Neutrophil (primary cell): ENCODE measurements at regions not wholly inside any gene's neighbourhood (a gene's known extent, or its start where the extent isn't known, plus 50 kb on each side); places are given as distances from the start of the nearest gene placed in this dataset.

Experiments used
- H3K27ac ChIP-seq: fragments of 200-600 bp; sonication (generic); 2 replicates; pipeline ENCODE4 v1.5.1; 2016; ENCODE audit warnings: mild to moderate bottlenecking, moderate library complexity
- H3K27me3 ChIP-seq: fragments of 200-600 bp; sonication (generic); 2 replicates; pipeline ENCODE4 v1.6.0; 2016; ENCODE audit warnings: mild to moderate bottlenecking
- H3K36me3 ChIP-seq: fragments of 200-600 bp; sonication (generic); 2 replicates; pipeline ENCODE4 v1.5.1; 2017
- H3K4me1 ChIP-seq, 2 experiments: fragments of 200-600 bp in 1 of 2; sonication (generic) in 1 of 2; 1 replicate in 1 of 2; 2 replicates in 1 of 2; pipeline versions ENCODE4 v1.5.1 to v1.6.1; 2013 to 2016; ENCODE audit warnings: low read depth in 1 of 2, low read length in 1 of 2, mild to moderate bottlenecking in 1 of 2, moderate library complexity in 1 of 2; ENCODE audit not compliant: control insufficient read depth in 1 of 2, insufficient read depth in 1 of 2
- H3K4me3 ChIP-seq, 2 experiments: fragments of 200-600 bp in 1 of 2; sonication (generic) in 1 of 2; 1 replicate in 1 of 2; 2 replicates in 1 of 2; pipeline ENCODE4 v1.5.1; 2013 to 2016; ENCODE audit warnings: low read depth in 1 of 2, low read length in 1 of 2, mild to moderate bottlenecking in 1 of 2, moderate library complexity in 1 of 2
- H3K9me3 ChIP-seq: fragments of 200-600 bp; sonication (generic); 2 replicates; pipeline ENCODE4 v1.5.1; 2016
- TF ChIP-seq, protein P1 (sequence below): fragments of 200-600 bp; sonication (generic); IDR thresholded peaks from 2 replicates; pipeline ENCODE4 v1.5.1; 2016; ENCODE audit warnings: antibody characterized with exemption

DNA sequence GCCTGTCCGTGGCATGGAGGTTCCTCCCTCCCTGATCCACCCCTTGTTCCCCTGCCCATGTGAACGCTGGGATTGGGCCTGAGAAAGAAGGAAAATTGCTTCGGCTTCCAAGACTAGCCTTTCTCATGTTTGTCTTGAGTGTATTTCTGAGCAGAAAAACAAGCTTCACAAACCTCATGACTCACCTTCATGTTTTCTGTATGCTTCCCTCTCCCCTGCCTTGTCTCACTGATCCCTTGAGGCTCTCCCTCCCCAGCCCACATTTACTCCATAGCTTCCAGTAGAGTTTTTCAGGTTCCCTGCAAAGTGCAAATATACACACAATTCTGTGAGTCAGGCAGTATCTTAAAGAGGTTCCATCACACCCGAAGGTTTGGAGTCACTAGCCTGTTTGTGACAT is 572.4 kb downstream of the UQCRFS1 start:
- Histone ChIP-seq H3K27me3 (no peaks in the 10 kb centered on the region), H3K4me3 (no peak overlapping the region), H3K9me3 (no peaks in the 10 kb centered on the region), H3K36me3 (no peaks in the 10 kb centered on the region), H3K27ac (no peak overlapping the region), H3K4me1 (no peaks in the 10 kb centered on the region)
- TF ChIP-seq, protein P1, sequence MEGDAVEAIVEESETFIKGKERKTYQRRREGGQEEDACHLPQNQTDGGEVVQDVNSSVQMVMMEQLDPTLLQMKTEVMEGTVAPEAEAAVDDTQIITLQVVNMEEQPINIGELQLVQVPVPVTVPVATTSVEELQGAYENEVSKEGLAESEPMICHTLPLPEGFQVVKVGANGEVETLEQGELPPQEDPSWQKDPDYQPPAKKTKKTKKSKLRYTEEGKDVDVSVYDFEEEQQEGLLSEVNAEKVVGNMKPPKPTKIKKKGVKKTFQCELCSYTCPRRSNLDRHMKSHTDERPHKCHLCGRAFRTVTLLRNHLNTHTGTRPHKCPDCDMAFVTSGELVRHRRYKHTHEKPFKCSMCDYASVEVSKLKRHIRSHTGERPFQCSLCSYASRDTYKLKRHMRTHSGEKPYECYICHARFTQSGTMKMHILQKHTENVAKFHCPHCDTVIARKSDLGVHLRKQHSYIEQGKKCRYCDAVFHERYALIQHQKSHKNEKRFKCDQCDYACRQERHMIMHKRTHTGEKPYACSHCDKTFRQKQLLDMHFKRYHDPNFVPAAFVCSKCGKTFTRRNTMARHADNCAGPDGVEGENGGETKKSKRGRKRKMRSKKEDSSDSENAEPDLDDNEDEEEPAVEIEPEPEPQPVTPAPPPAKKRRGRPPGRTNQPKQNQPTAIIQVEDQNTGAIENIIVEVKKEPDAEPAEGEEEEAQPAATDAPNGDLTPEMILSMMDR: no peak

- no peak overlapping the region for H3K4me3 ChIP-seq
- no peaks in the 10 kb centered on the region for H3K27me3 ChIP-seq
- no peaks in the 10 kb centered on the region for H3K36me3 ChIP-seq
- H3K4me1 ChIP-seq: no peaks in the 10 kb centered on the region
- TF ChIP-seq, protein P1: no peak
- H3K9me3 ChIP-seq: no peaks in the 10 kb centered on the region
- no peak overlapping the region for H3K27ac ChIP-seq
These were observed 574.5 kb downstream of the UQCRFS1 start for GRCh38 chr19:28638445-28638844.

- Histone ChIP-seq H3K9me3 (no peaks in the 10 kb centered on the region), H3K4me1 (no peaks in the 10 kb centered on the region), H3K4me3 (no peak overlapping the region), H3K36me3 (no peaks in the 10 kb centered on the region), H3K27me3 (no peaks in the 10 kb centered on the region), H3K27ac (no peak overlapping the region)
- TF ChIP-seq, protein P1: no peak
These were observed 576.2 kb downstream of the UQCRFS1 start for GRCh38 chr19:28636706-28637105.

GRCh38 chr19:28636016-28636629 is 576.8 kb downstream of the UQCRFS1 start:
- Histone ChIP-seq H3K36me3 (no peaks in the 10 kb centered on the region), H3K27ac (no peak overlapping the region), H3K9me3 (no peaks in the 10 kb centered on the region), H3K27me3 (no peaks in the 10 kb centered on the region), H3K4me1 (no peaks in the 10 kb centered on the region), H3K4me3 (no peak overlapping the region)
- TF ChIP-seq, protein P1: no peak

DNA sequence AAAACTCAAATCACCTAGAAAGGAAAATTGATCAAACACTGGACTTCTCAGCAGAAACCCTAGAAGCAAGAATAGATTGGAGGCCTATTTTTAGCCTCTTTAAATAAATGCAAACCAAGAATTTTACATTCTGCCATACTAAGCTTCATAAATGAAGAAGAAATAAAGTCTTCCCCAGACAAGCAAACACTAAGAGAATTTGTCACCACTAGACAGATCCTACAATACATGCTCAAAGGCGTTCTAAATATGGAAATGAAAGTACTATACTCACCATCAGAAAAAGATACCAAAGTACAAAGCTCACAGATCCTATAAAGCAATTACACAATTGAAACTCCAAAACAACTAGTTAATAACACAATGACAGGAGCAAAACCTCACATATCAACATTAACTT is 578.1 kb downstream of the UQCRFS1 start:
- H3K4me3 ChIP-seq: no peak overlapping the region
- H3K4me1 ChIP-seq: no peaks in the 10 kb centered on the region
- H3K36me3 ChIP-seq: no peaks in the 10 kb centered on the region
- H3K9me3 ChIP-seq: no peaks in the 10 kb centered on the region
- H3K27me3 ChIP-seq: no peaks in the 10 kb centered on the region
- TF ChIP-seq, protein P1: no peak
- H3K27ac ChIP-seq: no peak overlapping the region

DNA sequence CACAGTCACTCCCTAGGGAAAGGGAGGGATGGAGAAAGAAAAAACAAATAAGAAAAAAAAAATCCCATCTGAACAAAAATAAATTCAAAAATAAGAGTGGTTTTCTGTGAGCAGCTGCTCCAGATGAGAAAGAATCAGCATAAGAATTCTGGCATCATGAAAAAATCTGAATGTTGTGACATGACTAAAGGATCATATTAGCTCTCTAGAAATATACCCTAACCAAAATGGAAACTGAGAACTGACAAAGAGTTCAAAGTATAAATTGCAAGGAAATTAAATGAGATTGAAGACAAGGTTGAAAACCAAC is 579.0 kb downstream of the UQCRFS1 start:
- Histone ChIP-seq H3K36me3 (no peaks in the 10 kb centered on the region), H3K4me3 (no peak overlapping the region), H3K27ac (no peak overlapping the region), H3K4me1 (no peaks in the 10 kb centered on the region), H3K9me3 (no peaks in the 10 kb centered on the region), H3K27me3 (no peaks in the 10 kb centered on the region)
- TF ChIP-seq, protein P1: no peak
